ENCODE measurements at regions not wholly inside any gene's neighbourhood (a gene's known extent, or its start where the extent isn't known, plus 50 kb on each side); places are given as distances from the start of the nearest gene placed in this dataset.

GRCh38 chrX:150202641-150203247 lies 160.4 kb upstream of the MAMLD1 start:
- TF ChIP-seq CTCF (IDR thresholded peaks at IDR 0.05; ENCODE audit: low read depth, low read length, missing input control): no peak
- no peak for TF ChIP-seq RAD21 (IDR thresholded peaks at IDR 0.05)
- TF ChIP-seq ZBTB33 (IDR thresholded peaks at IDR 0.05): no peak
- no peak for TF ChIP-seq REST (IDR thresholded peaks at IDR 0.05)
- no peak for TF ChIP-seq MAX (IDR thresholded peaks at IDR 0.05)
- TF ChIP-seq HNF4A (conservative IDR thresholded peaks at IDR 0.05): no peak
